H9 (cell line): ENCODE measurements at regions not wholly inside any gene's neighbourhood (a gene's known extent, or its start where the extent isn't known, plus 50 kb on each side); places are given as distances from the start of the nearest gene placed in this dataset.

Experiments used
- DNase-seq: peaks from one replicate; pipeline ENCODE4 v3.0.0-alpha.2; 2017
- H2AFZ ChIP-seq: one replicate; pipeline ENCODE4 v1.6.1; 2013; ENCODE audit warnings: mild to moderate bottlenecking, low read length, control low read depth, moderate library complexity
- H2AK5ac ChIP-seq: 2 replicates; pipeline ENCODE4 v1.6.1; 2013; ENCODE audit warnings: low read length, control low read depth, mixed read lengths; ENCODE audit not compliant: insufficient read length
- H2BK120ac ChIP-seq: one replicate; pipeline ENCODE4 v1.6.1; 2013; ENCODE audit warnings: low read depth, mild to moderate bottlenecking, low read length, control low read depth, inconsistent platforms; ENCODE audit not compliant: poor library complexity, severe bottlenecking
- H2BK12ac ChIP-seq: 2 replicates; pipeline ENCODE4 v1.6.1; 2013; ENCODE audit warnings: low read length, control low read depth, mixed read lengths, low read depth; ENCODE audit not compliant: insufficient read length
- H2BK15ac ChIP-seq: 2 replicates; pipeline ENCODE4 v1.6.1; 2013; ENCODE audit warnings: low read depth, low read length, control low read depth
- H2BK20ac ChIP-seq: one replicate; pipeline ENCODE4 v1.6.1; 2013; ENCODE audit warnings: low read depth, mild to moderate bottlenecking, low read length, control low read depth, inconsistent platforms; ENCODE audit not compliant: poor library complexity, severe bottlenecking
- H2BK5ac ChIP-seq: 2 replicates; pipeline ENCODE4 v1.6.1; 2013; ENCODE audit warnings: low read length, control low read depth, mixed read lengths; ENCODE audit not compliant: insufficient read length
- H3K14ac ChIP-seq: 2 replicates; pipeline ENCODE4 v1.6.1; 2013; ENCODE audit warnings: low read length, control low read depth; ENCODE audit not compliant: insufficient read depth
- H3K18ac ChIP-seq: 2 replicates; pipeline ENCODE4 v1.6.1; 2013; ENCODE audit warnings: low read depth, mild to moderate bottlenecking, mixed read lengths, low read length, control low read depth; ENCODE audit not compliant: insufficient read length
- H3K23ac ChIP-seq: 2 replicates; pipeline ENCODE4 v1.6.1; 2013; ENCODE audit warnings: low read length, control low read depth, mixed read lengths, low read depth; ENCODE audit not compliant: insufficient read length
- H3K23me2 ChIP-seq: 2 replicates; pipeline ENCODE4 v1.6.1; 2013; ENCODE audit warnings: low read depth, mild to moderate bottlenecking, mixed read lengths, low read length, control low read depth; ENCODE audit not compliant: insufficient read length, poor library complexity, severe bottlenecking
- H3K27ac ChIP-seq: 2 replicates; pipeline ENCODE4 v1.5.1; 2013; ENCODE audit warnings: low read length, control low read depth, mixed read lengths, low read depth; ENCODE audit not compliant: insufficient read length
- H3K27me3 ChIP-seq: 2 replicates; pipeline ENCODE4 v1.6.1; 2013; ENCODE audit warnings: low read length, control low read depth, inconsistent platforms; ENCODE audit not compliant: insufficient read depth
- H3K4ac ChIP-seq: 2 replicates; pipeline ENCODE4 v1.6.1; 2013; ENCODE audit warnings: low read depth, mild to moderate bottlenecking, control low read depth, inconsistent platforms, low read length, moderate library complexity
- H3K4me1 ChIP-seq: 2 replicates; pipeline ENCODE4 v1.6.1; 2013; ENCODE audit warnings: low read length, control low read depth, inconsistent platforms; ENCODE audit not compliant: insufficient read depth
- H3K4me2 ChIP-seq: 2 replicates; pipeline ENCODE4 v1.6.1; 2013; ENCODE audit warnings: low read length, control low read depth, mixed read lengths; ENCODE audit not compliant: insufficient read length, insufficient read depth
- H3K56ac ChIP-seq: 2 replicates; pipeline ENCODE4 v1.6.1; 2013; ENCODE audit warnings: low read depth, mild to moderate bottlenecking, mixed read lengths, low read length, control low read depth; ENCODE audit not compliant: insufficient read length
- H3K79me1 ChIP-seq: 2 replicates; pipeline ENCODE4 v1.6.1; 2013; ENCODE audit warnings: low read depth, mild to moderate bottlenecking, moderate library complexity, low read length, control low read depth, inconsistent platforms; ENCODE audit not compliant: insufficient read depth, poor library complexity, severe bottlenecking
- H3K79me2 ChIP-seq: 2 replicates; pipeline ENCODE4 v1.6.1; 2013; ENCODE audit warnings: low read length, control low read depth, inconsistent platforms; ENCODE audit not compliant: insufficient read depth
- H3K9ac ChIP-seq: 2 replicates; pipeline ENCODE4 v1.6.1; 2013; ENCODE audit warnings: low read length, control low read depth, mixed read lengths; ENCODE audit not compliant: insufficient read length; ENCODE audit errors: extremely low read depth
- H3K9me3 ChIP-seq: one replicate; pipeline ENCODE4 v1.6.1; 2013; ENCODE audit warnings: low read depth, low read length, inconsistent platforms; ENCODE audit not compliant: control insufficient read depth
- H3T11ph ChIP-seq: one replicate; pipeline ENCODE4 v1.6.1; 2013; ENCODE audit warnings: mild to moderate bottlenecking, low read length, control low read depth, inconsistent platforms
- H4K20me1 ChIP-seq: one replicate; pipeline ENCODE4 v1.6.1; 2013; ENCODE audit not compliant: control insufficient read depth, insufficient read length, insufficient read depth
- H4K5ac ChIP-seq: 2 replicates; pipeline ENCODE4 v1.6.1; 2013; ENCODE audit warnings: low read depth, mild to moderate bottlenecking, mixed read lengths, low read length, control low read depth; ENCODE audit not compliant: insufficient read length
- H4K8ac ChIP-seq: replicated peaks from 2 replicates; pipeline ENCODE4 v1.6.1; 2013; ENCODE audit warnings: low read length, control low read depth, mixed read lengths, low read depth; ENCODE audit not compliant: insufficient read length
- H4K91ac ChIP-seq: 2 replicates; pipeline ENCODE4 v1.6.1; 2013; ENCODE audit warnings: low read depth, mild to moderate bottlenecking, moderate library complexity, mixed read lengths, low read length, control low read depth; ENCODE audit not compliant: insufficient read length
- H3K27ac Mint-ChIP-seq, 3 experiments: 2 replicates in 2 of 3; 3 replicates in 1 of 3; pipeline ENCODE4 v1.8.0; 2020 to 2021; ENCODE audit warnings: mixed read lengths in 3 of 3, mild to moderate bottlenecking in 1 of 3, moderate library complexity in 1 of 3
- H3K27me3 Mint-ChIP-seq: 2 replicates; pipeline ENCODE4 v1.8.0; 2021; ENCODE audit warnings: low read depth, mild to moderate bottlenecking, moderate library complexity, mixed read lengths
- H3K36me3 Mint-ChIP-seq, 3 experiments: 2 replicates in 2 of 3; 3 replicates in 1 of 3; pipeline ENCODE4 v1.8.0; 2020 to 2021; ENCODE audit warnings: low read depth in 3 of 3, mixed read lengths in 3 of 3; ENCODE audit not compliant: insufficient read depth in 1 of 3
- H3K4me1 Mint-ChIP-seq, 2 experiments: 2 replicates each; pipeline ENCODE4 v1.8.0; 2020; ENCODE audit warnings: mixed read lengths in 2 of 2
- H3K4me3 Mint-ChIP-seq, 2 experiments: 2 replicates in 1 of 2; 3 replicates in 1 of 2; pipeline ENCODE4 v1.8.0; 2020 to 2021; ENCODE audit warnings: mild to moderate bottlenecking in 2 of 2, mixed read lengths in 2 of 2, moderate library complexity in 1 of 2
- H3K9me3 Mint-ChIP-seq, 2 experiments: 2 replicates in 1 of 2; 3 replicates in 1 of 2; pipeline ENCODE4 v1.8.0; 2020; ENCODE audit warnings: mild to moderate bottlenecking in 2 of 2, mixed read lengths in 2 of 2, moderate library complexity in 1 of 2
- WGBS: extraction: QIAGEN DNeasy Blood & Tissue Kit; methylation state at CpG from one replicate; pipeline ENCODE4 v1.1.7; 2013; ENCODE audit warnings: missing lambda C conversion rate, low lambda C conversion rate, mixed read lengths; ENCODE audit not compliant: insufficient read length; ENCODE audit errors: extremely low coverage; 5-methylcytosine and 5-hydroxymethylcytosine counted together
- TF ChIP-seq, protein P1 (sequence below): fragments of 200-600 bp; sonication (generic); conservative IDR thresholded peaks from 3 replicates; pipeline ENCODE4 v1.8.0; 2021; ENCODE audit warnings: antibody characterized with exemption, mild to moderate bottlenecking

DNA sequence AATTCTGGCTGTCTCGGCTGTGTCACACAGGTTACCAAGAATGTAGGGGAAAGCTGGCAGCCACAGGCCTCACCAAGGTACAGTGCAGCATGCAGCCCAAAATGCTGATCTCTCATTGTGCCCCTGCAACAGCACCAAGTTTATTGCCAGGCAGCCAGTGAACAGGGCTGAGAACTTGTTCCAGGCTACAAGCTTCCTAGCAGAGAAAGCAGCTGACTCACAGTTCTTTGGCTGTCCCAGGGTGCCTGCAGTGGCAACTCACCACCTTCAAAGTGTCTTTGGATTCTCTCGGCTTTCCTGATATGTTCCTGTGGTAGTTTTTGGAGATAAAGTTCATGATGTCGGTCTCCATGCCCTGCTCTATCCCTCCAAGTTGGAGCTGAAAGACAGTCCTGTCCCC lies 719.1 kb upstream of the ANO3 start:
- no peak overlapping the region for H3K18ac ChIP-seq
- WGBS: no CpG with 5 or more reads among the region's 3 CpGs
- H2BK20ac ChIP-seq: no peak overlapping the region
- no peaks in the 10 kb centered on the region for H3K23me2 ChIP-seq
- H2BK5ac ChIP-seq: no peak overlapping the region
- Mint-ChIP-seq H3K9me3 (peaks cover 27 to 38% of the 10 kb centered on the region in 2 experiments), H3K4me3 (no peak overlapping the region), H3K27ac (no peak overlapping the region), H3K4me1 (peaks cover 6 to 13% of the 10 kb centered on the region in 2 experiments), H3K36me3 (peaks cover 11 to 33% (median 26%) of the 10 kb centered on the region in 3 experiments), H3K27me3 (no peaks in the 10 kb centered on the region)
- no peak overlapping the region for H4K8ac ChIP-seq
- H3K23ac ChIP-seq: no peak overlapping the region
- no peaks in the 10 kb centered on the region for H3K79me2 ChIP-seq
- DNase-seq: no peak
- H4K20me1 ChIP-seq: no peaks in the 10 kb centered on the region
- H4K5ac ChIP-seq: no peak overlapping the region
- no peak overlapping the region for H2AK5ac ChIP-seq
- no peak overlapping the region for H3K27ac ChIP-seq
- H3K27me3 ChIP-seq: no peaks in the 10 kb centered on the region
- TF ChIP-seq, protein P1, sequence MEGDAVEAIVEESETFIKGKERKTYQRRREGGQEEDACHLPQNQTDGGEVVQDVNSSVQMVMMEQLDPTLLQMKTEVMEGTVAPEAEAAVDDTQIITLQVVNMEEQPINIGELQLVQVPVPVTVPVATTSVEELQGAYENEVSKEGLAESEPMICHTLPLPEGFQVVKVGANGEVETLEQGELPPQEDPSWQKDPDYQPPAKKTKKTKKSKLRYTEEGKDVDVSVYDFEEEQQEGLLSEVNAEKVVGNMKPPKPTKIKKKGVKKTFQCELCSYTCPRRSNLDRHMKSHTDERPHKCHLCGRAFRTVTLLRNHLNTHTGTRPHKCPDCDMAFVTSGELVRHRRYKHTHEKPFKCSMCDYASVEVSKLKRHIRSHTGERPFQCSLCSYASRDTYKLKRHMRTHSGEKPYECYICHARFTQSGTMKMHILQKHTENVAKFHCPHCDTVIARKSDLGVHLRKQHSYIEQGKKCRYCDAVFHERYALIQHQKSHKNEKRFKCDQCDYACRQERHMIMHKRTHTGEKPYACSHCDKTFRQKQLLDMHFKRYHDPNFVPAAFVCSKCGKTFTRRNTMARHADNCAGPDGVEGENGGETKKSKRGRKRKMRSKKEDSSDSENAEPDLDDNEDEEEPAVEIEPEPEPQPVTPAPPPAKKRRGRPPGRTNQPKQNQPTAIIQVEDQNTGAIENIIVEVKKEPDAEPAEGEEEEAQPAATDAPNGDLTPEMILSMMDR: no peak
- H3K9ac ChIP-seq: no peak overlapping the region
- H3T11ph ChIP-seq: no peak overlapping the region
- H3K9me3 ChIP-seq: no peaks in the 10 kb centered on the region
- no peaks in the 10 kb centered on the region for H3K79me1 ChIP-seq
- no peak overlapping the region for H3K4me2 ChIP-seq
- no peak overlapping the region for H4K91ac ChIP-seq
- no peak overlapping the region for H3K56ac ChIP-seq
- H2BK15ac ChIP-seq: no peak overlapping the region
- no peak overlapping the region for H2BK12ac ChIP-seq
- H3K4ac ChIP-seq: no peak overlapping the region
- H3K4me1 ChIP-seq: no peaks in the 10 kb centered on the region; the same call in 1 of the 2 replicates
- no peak overlapping the region; the same call in 1 of the 2 replicates for H3K14ac ChIP-seq
- H2AFZ ChIP-seq: no peak overlapping the region
- H2BK120ac ChIP-seq: no peak overlapping the region
